Stimulated activated CD4-positive, alpha-beta T cell treated with anti-CD3 and anti-CD28 coated beads, Interleukin-1b, Interleukin-23, amount 100 ng/mL, for 4 hours (primary cell): ENCODE measurements at regions not wholly inside any gene's neighbourhood (a gene's known extent, or its start where the extent isn't known, plus 50 kb on each side); places are given as distances from the start of the nearest gene placed in this dataset.

Source experiments
- DNase-seq, 2 donors: peaks; one replicate each; pipeline ENCODE4 v3.0.0-alpha.2; 2020; ENCODE audit warnings: low read depth in 2 of 2

DNA sequence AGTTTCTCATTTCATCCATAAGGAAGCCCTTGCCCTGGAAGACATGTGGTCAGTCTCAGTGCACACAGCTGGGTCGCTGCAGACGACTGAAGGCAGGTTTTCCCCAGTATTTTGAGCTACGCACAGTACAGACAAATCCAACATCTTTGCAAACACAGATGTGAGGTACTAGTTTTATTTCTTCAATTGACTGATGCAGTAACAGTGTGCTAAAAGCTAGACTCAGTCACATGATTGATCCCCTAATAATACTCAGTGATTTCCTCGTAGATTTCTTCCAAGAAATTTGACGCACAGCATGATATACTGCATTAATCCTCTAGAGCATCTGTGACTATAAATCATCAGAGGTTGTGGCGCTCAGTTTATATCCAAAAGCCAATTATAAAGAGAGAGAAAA lies 346.1 kb downstream of the DIRAS2 start:
- DNase-seq, result no peak

DNA sequence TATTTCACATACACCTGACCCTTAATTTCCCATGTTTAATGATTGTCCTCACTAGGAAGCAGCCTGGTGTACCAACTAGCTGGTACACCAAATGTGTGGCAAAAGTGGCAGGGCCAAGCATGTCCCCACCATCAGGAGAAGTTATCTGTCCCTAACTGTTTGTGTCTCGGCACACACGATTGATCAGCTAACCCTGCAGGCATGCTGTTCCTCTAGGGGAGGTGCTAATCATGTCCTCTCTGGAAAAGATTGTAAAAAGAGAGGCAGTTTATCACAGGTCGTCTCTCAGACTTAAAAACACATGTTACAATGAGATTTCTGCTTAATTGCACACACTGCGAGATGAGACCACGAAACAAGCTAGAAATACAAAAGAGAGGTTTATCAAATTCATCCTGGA lies 342.7 kb downstream of the DIRAS2 start:
- DNase-seq, result no peak

DNA sequence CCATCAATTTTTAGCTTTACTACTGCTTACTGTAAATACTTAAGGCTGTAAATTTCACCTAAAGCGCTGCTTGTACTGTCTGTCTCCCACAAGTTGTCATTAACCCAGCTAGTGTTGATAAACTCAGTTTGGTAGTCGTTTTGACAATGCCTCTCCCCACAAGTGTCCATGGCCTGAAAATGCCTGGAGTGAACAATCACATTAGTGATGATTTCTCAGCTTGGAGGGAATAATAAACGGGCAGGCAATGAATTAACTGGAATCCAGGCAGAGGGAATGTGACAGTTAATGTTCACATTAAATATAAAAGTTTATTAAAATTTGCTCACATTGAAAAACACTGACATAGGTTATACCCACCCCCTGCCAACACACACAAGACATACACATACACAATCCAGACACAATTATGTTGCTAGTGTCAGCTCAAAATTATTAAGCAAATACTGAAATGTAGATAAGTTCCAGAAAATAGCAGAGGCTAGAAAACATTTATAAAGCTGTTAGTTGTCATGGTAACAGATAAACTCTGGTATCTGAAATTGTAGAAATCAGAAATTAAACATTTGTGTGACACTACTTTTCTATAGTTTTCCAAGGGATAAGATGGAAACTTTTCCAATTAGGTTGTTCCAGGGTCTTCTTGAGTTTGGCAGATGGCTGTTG lies 341.9 kb downstream of the DIRAS2 start:
- no peak for DNase-seq

DNA sequence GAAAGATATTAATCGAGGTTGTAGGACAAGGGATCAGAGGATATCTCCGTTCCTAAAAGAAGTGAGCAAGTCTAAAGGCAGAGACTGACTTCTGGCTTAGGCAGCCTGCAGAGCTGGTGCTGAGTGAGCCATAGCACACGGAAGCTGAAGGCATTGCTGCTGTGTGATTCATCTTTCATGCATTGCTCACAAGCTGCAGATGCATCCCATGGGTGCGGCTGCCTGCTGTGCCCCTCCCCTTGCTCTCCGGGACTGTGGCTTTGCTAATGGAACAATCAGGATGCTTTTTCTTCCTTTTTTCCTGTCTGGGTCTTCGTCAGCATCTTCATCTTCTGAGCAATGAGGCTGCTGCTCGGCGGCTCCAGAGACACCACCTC lies 341.4 kb downstream of the DIRAS2 start:
- DNase-seq, result no peak

DNA sequence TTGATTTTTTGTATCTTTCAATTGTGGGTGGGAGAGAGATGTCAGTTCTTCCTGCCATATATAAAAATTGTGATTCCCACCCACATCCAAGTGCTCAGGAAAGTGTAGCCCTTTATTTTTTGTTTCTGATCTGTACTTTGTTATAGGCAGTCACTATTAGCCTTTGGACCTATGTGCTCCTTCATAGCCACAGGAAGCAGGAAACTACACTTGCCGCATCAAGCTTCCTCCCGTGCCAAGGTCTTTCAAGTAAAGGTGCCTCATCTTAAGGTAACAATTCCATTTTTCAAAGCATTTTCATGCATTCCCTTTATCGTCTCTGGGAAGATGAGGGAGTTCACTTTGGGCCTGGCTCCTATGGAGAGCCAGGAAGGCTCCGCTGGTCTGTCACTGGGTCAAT lies 339.0 kb downstream of the DIRAS2 start:
- no peak for DNase-seq

DNA sequence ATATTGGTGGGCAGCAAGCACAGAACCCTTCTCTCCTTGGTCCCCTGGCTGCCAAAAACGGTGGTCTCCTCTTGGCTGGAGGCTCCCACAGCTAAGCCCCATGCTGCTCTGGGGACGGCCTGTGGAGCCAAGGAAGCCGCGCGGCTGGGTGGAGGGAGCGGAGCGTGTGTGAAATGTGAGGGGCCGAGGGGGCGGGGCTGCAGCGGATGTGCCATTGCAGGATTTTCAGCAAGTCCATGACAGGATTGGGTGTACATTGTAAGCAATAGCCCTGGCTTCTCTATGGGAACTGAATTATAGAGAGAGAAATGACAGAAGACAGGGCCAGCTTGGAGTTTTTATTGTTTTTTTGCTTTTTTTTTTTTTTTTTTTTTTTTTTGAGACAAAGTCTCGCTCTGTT lies 336.5 kb downstream of the DIRAS2 start:
- DNase-seq, result no peak

DNA sequence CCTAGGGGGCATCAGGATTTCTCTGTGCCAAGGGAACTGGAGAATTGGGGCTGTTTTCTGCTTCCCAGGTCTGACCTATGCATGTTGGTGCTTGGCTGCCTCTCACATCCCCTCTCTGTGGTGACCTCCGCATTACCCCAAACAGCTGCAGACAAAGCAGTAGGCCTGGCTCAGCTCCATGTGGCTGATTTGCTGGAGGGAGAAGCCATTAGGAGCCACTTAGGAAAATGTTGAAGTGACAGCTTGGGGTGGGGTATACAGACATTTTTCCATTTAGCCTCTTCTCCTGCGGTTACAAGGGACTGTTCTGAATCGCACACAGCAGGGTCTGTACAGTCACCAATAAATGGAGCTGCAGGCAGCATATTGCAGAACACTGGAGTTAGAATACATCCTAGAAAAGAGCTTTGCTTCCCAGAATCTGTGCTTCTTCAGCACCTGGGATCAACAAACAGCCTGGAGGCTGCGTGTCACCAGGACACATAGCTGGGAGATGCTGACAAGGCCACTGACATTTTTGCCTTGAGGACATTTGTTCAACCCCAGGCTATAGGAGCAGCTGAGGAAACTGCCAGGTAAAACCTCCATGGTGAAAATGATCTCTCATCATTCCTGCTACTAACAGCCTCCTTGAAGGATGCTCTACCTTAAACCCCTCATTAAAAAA lies 335.3 kb downstream of the DIRAS2 start:
- no peak for DNase-seq

DNA sequence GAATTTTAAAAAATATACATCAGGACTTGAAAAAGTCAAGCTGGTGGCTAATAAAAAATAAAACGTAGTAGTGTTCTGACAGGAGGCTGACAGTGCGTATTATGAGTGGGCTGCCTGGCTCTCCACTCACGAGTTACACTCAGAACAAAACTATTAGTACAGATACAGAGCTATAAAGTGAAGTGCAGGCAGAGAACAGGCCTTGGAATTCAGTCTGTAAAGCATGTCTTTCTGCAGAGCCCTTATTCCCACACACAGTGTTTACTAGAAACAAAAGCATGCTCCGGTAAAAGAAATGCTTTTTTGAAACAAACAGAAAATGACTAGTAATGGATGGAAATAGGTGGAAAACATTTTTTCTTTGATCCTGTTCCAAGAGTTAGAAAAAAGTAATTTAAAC lies 334.7 kb downstream of the DIRAS2 start:
- no peak for DNase-seq

DNA sequence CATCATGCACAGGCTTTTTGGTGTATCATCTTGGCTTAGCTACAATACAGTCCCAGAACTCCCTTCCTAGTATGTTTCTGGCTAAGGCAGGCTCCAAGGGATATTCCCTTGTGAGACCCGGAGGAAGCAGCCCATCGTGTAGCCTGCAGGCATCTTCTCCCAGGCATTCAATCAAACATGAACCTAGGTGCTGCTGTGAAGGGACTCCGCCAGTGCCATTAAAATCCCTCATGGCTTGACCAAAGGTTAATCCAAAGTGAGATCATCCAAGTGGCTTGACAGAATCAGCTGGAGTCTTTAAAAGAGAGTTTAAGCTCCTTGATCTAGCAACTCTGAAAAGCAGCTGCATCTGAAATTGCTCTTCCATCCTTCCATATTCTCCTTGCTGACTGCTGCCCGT lies 333.9 kb downstream of the DIRAS2 start:
- no peak for DNase-seq

DNA sequence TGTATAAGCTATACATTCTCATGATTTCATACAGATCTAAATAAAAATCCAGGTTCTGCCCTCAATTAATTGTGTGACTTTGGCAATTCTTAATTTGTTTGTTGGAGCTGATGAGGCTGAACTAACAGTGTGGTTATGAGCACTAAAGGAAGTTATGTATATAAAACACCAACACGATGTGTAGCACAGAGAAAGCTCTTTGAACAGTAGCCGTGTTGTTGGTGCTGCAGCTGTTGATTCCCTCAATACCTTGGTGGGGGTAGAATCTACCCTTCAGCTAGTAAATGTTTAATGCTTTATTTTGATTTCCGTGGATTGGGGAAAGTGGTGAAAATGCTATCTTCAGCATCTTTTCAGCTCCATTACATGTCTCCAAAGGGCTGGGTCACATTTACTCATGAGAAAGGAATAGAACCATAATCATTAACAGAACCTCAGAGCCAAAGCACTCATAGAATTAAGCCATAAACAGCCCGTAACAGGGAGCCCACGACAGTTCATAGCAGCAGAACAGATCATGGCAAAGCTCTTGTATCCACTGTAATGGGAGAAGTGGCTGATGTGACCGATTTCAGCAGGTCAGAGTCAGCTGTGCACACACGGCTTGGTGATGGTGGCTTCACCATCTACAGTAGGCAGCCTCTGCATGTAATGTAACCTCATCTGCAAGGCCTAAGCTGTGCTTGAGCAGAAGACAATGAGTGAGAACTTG lies 332.7 kb downstream of the DIRAS2 start:
- DNase-seq, result no peak

DNA sequence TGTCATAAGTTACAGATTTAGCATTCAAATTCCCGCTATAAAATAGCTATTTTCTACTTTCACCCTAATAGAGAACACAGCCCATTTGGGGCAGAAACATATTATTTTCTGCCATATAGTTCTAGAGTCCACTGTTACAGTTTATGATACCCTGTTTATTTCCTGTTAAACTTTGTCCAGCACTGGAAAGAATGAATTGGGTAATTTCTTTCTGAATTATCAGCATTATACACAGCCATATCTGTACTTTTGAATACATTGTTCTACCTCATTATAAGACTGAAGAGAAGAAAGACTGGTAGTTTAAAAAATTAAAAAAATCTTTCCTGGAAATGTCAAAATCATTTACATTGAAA lies 332.1 kb downstream of the DIRAS2 start:
- no peak for DNase-seq

DNA sequence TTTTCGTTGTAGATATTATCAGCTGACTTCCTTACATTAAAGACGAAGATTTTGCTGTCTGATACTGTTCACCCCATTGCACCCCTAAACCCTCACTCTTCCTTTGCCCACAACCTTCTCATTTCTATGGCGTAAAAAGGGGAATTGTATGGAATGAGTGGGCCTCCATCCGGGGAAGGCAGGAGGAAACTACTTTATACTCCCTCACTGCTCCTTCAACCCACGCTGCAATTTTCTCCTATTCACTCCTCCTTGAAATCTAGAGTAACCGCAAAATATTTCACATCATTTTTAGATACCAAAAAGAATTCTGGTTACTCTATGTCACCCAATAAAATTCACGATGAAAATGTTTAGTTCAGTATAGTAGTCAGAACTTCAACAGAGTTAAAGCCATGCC lies 330.8 kb downstream of the DIRAS2 start:
- no peak for DNase-seq

DNA sequence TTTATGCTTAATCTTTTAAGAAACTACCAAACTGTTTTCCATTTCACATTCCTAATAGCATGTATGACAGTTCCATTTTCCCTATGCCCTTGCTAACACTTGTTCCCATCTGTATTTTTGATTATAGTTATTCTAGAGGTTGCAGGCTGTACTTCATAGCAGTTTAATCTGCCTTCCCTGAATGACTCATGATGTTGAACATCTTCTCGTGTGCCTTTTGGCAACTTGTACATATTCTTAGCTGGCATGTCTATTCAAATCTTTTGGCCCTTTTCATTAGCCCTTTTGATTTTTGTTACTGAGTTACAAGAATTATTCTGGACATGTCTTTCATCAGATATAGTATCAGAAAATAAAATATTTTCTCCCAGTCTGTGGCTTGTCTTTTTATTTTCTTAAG lies 320.3 kb downstream of the DIRAS2 start:
- no peak for DNase-seq

DNA sequence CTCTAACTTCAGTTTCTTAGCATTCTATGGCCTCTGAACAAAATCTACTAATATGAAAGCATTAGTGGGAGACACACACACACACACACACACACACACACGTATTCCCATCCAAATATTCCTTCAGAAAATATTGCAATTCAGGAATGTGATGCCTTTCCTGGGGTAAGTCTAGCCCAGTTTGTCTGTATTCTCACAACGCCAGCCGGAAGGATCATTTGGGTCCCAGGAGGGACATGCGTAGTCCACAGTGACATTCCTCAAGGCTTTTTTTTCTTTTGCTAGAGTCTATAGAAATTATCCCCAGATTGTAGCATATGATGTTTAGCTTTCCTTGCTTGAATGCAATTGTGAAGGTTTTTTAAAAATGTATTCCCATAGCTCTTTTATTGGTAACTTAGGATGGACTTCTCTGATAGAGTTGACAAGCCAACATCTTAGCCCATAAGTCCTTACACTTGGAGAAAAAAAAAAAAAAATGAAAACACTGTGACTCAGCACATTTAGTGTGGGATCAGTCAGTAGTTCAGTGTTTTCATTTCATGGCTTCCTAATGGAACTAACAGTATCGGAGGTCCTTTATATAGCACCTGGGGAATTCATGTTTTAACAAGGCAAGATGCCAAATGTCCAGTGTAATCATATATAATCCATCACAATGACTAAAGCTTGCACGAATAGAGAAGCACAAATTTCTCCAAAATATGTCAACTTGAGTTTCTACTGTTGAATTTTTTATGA lies 316.5 kb downstream of the DIRAS2 start:
- DNase-seq, result no peak

DNA sequence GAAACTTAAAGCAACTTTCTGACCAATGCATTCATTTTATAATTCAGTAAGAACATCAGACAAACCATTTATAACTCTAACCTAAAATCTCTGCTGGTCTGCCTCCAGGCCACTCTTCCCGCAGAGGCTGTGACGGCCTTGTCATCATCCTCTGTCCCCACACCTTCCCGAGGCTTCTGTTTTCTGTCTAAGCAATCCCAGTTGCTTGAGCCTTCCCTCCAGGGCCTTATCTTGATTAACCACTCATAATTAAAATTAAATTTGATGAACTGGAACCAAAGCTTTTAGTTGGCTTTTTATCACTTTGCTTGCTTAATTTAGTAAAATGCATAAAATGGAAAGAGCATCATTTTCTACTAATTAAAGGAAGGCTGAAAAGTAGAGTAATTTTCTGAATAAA lies 312.4 kb downstream of the DIRAS2 start:
- DNase-seq, result no peak

DNA sequence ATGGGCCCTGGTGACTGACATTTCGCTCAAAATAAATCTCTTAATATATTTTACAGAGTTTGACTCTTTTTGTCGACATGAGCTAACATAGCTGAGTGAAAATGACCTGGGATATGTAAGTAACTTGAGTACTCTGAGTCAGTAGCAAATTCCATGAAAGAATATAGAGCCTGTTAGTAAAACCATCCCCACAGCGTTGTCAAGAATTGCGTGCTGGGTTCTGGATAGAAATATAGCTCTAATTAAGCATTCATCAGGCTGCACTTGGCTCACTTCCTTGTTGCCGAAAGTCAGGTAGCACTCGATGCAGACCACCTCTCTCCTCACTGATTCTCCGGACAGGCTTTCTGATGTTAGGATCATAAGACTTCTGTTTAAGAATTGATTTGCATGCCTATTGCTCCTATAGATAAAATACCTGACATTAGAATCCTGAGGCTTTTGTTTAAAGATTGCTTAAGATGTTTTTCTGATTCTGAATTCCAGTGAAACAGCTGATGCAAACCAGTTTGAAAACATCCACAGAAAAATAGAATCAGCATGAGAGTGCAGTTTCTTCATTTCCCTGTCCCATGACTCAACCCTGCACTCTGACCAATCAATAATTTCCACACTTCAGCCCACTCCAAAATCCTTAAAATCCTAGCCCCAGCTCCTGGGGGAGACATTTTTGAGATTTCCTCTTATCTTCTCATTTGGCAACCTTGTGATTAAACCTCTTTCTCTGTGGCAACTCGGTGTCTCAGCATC lies 310.6 kb downstream of the DIRAS2 start:
- DNase-seq, result no peak

DNA sequence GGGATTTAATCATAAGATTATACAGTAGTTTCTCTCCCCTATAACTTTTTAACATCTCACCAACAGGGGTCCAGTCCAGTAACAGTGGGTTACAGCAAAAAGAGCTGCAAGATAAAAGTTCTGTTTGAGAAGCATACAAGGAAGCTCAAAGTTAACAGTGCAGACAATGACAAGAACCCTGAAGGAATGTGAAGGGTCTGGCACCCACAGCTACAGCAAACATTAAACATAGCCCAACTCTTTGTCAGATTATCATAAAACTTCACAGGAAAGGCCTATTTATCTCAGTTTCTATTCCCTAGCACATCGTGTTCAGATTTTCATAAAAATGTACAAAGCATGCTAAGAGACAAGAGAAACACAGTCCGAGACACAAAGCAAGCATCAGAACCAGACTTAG lies 309.4 kb downstream of the DIRAS2 start:
- no peak for DNase-seq

DNA sequence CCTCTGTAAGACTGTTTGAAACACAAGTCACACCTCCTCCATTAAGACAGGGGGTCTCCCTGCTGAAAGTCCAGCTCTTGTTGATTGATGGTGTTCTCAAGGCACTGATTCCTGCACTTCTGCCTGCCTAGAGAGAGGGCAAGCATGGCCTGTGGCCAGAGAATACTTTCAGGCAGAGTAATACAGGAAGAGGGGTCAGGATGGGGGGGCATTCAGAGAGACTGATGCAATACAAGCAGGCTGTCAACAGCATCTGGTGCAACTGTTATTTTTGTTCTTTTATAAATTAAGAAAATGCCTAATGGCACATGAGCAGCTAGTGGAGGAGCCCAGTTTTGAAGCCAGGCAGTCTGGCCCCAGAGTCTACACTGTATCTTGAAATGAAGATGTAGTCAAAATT lies 302.2 kb downstream of the DIRAS2 start:
- DNase-seq, result no peak

DNA sequence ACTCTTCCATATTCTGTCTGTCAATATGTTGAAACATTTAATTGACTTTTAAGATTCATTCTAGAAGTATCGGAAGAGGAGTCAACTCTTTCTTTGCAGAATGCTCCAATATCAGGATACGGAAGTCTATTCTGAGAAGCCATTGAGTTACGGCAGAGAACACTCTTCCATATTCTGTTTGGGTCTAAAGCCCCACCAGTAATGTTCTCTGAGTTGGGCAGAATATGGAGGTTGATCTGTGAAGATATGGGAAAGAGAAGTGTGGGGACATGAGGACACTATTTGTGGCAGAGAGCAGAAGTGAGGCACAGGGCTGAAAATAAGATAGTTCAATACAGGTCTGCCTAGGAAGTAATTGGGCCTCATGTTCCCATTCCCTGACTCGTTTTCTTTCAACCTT lies 300.0 kb downstream of the DIRAS2 start:
- no peak for DNase-seq

DNA sequence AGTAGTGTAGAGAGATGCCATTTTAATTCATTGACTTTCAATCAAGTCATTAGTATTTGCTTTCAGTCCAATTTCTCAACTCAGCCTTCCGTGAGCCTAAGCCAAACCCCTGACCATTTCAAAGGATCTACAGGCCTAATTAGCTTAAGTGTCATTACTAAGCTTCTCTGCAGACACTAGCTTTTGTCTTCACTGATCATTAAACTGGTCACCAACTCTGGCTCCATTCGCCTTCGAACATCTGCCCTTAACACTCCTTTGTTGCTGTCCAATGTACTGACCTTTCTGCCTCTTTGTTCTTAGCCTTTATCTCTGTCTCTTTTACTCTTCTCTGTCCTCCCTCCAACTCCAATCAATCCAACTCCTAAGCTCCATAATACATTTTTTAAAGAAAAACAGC lies 299.3 kb downstream of the DIRAS2 start:
- DNase-seq, result no peak

DNA sequence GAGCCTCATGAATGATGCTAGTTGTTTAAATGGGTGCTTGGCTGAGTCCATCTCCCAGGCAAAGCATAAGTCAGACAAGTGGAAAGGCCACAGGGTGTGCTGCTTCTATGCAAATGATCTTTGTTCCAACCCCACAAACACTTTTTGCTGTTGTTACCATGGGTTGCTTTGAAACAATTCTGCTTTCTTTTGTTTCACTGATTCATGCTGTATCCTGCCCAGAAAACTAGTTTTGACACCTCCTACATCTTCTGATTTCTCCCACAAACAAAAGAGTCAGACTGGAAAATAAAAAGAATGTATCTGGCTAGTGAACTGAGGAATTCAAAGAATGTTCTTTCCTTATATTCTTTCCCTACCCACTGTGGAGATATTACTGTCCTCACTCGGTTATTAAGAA lies 298.6 kb downstream of the DIRAS2 start:
- no peak for DNase-seq

DNA sequence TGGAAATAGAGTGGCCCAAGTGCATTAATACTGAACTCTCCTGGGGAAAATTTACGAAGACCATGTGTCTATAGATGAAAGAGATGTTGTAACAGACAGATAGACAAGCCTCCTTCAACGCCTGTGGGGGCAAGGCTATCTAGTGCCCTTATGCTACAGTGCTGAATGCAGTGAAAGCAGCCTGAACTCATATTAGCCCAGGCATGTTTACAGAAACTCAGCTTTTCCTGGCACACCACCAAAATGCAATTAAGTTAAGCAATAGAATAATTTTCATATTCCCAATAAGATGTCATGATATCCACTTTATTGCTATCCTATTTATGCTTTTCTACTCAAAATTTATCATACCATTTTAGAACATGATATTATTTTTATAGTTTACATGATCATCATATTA lies 277.0 kb downstream of the DIRAS2 start:
- no peak for DNase-seq
